ENCODE measurements at regions not wholly inside any gene's neighbourhood (a gene's known extent, or its start where the extent isn't known, plus 50 kb on each side); places are given as distances from the start of the nearest gene placed in this dataset.
A peak's percentile ranks its signal among the peaks of the same experiment; 100 is the strongest.

GRCh38 chr20:52086878-52087277 lies 104.7 kb downstream of the ZFP64 start:
- H3K36me3 ChIP-seq (ENCODE audit: insufficient read depth, low read length): no peaks in the 10 kb centered on the region; the same call in 1 of the 2 replicates
- no peak for TF ChIP-seq EZH2 (IDR thresholded peaks at IDR 0.05; ENCODE audit: borderline replicate concordance, low read length)
- TF ChIP-seq CTCF (IDR thresholded peaks at IDR 0.05; ENCODE audit: low read length): no peak
- no peaks in the 10 kb centered on the region for H3K27me3 ChIP-seq (ENCODE audit: insufficient read depth, low read length)

GRCh38 chr20:52084727-52085126 lies 106.9 kb downstream of the ZFP64 start:
- Histone ChIP-seq H3K4me1 (ENCODE audit: insufficient read depth, low read length, severe bottlenecking) (no peaks in the 10 kb centered on the region), H2AFZ (ENCODE audit: low read length) (no peak overlapping the region), H3F3A (ENCODE audit: insufficient read depth, low read length) (no peaks in the 10 kb centered on the region), H3K27me3 (ENCODE audit: insufficient read depth, low read length) (no peaks in the 10 kb centered on the region), H3K9me2 (ENCODE audit: low read depth, low read length) (no peaks in the 10 kb centered on the region), H3K9ac (ENCODE audit: low read length) (no peak overlapping the region), H3K4me3 (ENCODE audit: low read depth, low read length, poor library complexity, severe bottlenecking) (no peak overlapping the region), H3K36me3 (ENCODE audit: insufficient read depth, low read length) (no peaks in the 10 kb centered on the region; the same call in 1 of the 2 replicates), H3K27ac (ENCODE audit: low read depth, low read length, poor library complexity, severe bottlenecking) (no peak overlapping the region), H3K9me3 (ENCODE audit: low read length) (peaks cover 10% of the 10 kb centered on the region), H3K4me2 (ENCODE audit: low read length) (no peak overlapping the region), H3K79me2 (ENCODE audit: insufficient read depth, low read length) (no peaks in the 10 kb centered on the region), H4K20me1 (ENCODE audit: insufficient read depth, low read length) (no peaks in the 10 kb centered on the region)
- TF ChIP-seq EZH2 (IDR thresholded peaks at IDR 0.05; ENCODE audit: borderline replicate concordance, low read length) (no peak), CTCF (IDR thresholded peaks at IDR 0.05; ENCODE audit: low read length) (no peak)

More at GRCh38 chr20:52086878-52087277, 104.7 kb downstream of the ZFP64 start:
- Histone ChIP-seq H3K9me2 (ENCODE audit: low read depth, low read length) (no peaks in the 10 kb centered on the region), H3K4me1 (ENCODE audit: insufficient read depth, low read length, severe bottlenecking) (no peaks in the 10 kb centered on the region), H3K27ac (ENCODE audit: low read depth, low read length, poor library complexity, severe bottlenecking) (no peak overlapping the region), H3F3A (ENCODE audit: insufficient read depth, low read length) (no peaks in the 10 kb centered on the region), H3K9me3 (ENCODE audit: low read length) (peaks cover 10% of the 10 kb centered on the region), H2AFZ (ENCODE audit: low read length) (no peak overlapping the region), H3K79me2 (ENCODE audit: insufficient read depth, low read length) (no peaks in the 10 kb centered on the region), H3K4me2 (ENCODE audit: low read length) (no peak overlapping the region), H3K4me3 (ENCODE audit: low read depth, low read length, poor library complexity, severe bottlenecking) (no peak overlapping the region), H4K20me1 (ENCODE audit: insufficient read depth, low read length) (no peaks in the 10 kb centered on the region), H3K9ac (ENCODE audit: low read length) (no peak overlapping the region)

- no peaks in the 10 kb centered on the region for H3K27me3 ChIP-seq (ENCODE audit: insufficient read depth, low read length)
- H3K79me2 ChIP-seq (ENCODE audit: insufficient read depth, low read length): no peaks in the 10 kb centered on the region
- no peak overlapping the region for H3K27ac ChIP-seq (ENCODE audit: low read depth, low read length, poor library complexity, severe bottlenecking)
- no peaks in the 10 kb centered on the region for H3K4me1 ChIP-seq (ENCODE audit: insufficient read depth, low read length, severe bottlenecking)
- H3K4me3 ChIP-seq (ENCODE audit: low read depth, low read length, poor library complexity, severe bottlenecking): no peak overlapping the region
- no peaks in the 10 kb centered on the region for H3K9me2 ChIP-seq (ENCODE audit: low read depth, low read length)
- H3K9ac ChIP-seq (ENCODE audit: low read length): no peak overlapping the region
- H2AFZ ChIP-seq (ENCODE audit: low read length): no peak overlapping the region
- H3K36me3 ChIP-seq (ENCODE audit: insufficient read depth, low read length): no peaks in the 10 kb centered on the region; the same call in 1 of the 2 replicates
- no peaks in the 10 kb centered on the region for H3F3A ChIP-seq (ENCODE audit: insufficient read depth, low read length)
- peaks cover 10% of the 10 kb centered on the region for H3K9me3 ChIP-seq (ENCODE audit: low read length)
- H3K4me2 ChIP-seq (ENCODE audit: low read length): no peak overlapping the region
- TF ChIP-seq CTCF (IDR thresholded peaks at IDR 0.05; ENCODE audit: low read length) (peak; percentile 76), EZH2 (IDR thresholded peaks at IDR 0.05; ENCODE audit: borderline replicate concordance, low read length) (no peak)
- no peaks in the 10 kb centered on the region for H4K20me1 ChIP-seq (ENCODE audit: insufficient read depth, low read length)
These were observed 107.8 kb downstream of the ZFP64 start for GRCh38 chr20:52083627-52084232.

Measured in OCI-LY1 (cell line).